ENCODE measurements at regions not wholly inside any gene's neighbourhood (a gene's known extent, or its start where the extent isn't known, plus 50 kb on each side); places are given as distances from the start of the nearest gene placed in this dataset.
"Not testable (repeated sequence)": the region's sequence is repeated elsewhere in the genome, so short reads cannot be mapped to it uniquely, and the experiment has no call there.

DNA sequence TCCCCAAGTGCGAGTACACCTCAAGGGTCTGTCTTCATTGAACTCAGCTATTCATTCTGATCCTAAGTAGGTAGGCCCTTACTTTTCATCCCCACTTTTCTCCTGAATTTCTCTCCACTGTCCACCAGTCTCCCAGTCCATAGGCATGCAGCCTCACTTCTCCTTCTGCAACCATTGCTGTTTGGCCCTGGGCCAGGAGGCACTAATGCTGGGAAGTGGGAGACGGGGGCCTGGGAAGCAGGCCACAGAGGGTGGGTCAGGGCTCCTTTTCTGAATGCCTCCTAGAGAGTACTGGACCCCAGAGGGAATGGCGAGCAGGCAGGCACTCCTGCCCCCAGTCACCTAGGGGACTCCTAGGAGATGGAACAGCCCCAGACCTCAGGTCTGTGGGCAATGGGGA, 203.5 kb upstream of the RPL34 start:
- Histone ChIP-seq H3K9ac (ENCODE audit: low read length) (no peak overlapping the region), H3K27ac (ENCODE audit: low read length) (no peak overlapping the region), H3K4me1 (ENCODE audit: low read length) (peaks cover 4% of the 10 kb centered on the region; the same call in 1 of the 2 replicates), H3K36me3 (replicated peaks; ENCODE audit: insufficient read depth, low read length) (no peaks in the 10 kb centered on the region), H3F3A (ENCODE audit: insufficient read depth, low read length) (no peaks in the 10 kb centered on the region), H2AFZ (ENCODE audit: low read length) (no peak overlapping the region), H3K27me3 (replicated peaks; ENCODE audit: insufficient read depth, low read length) (no peaks in the 10 kb centered on the region), H3K4me3 (ENCODE audit: low read length) (no peak overlapping the region), H3K79me2 (ENCODE audit: low read length) (no peaks in the 10 kb centered on the region), H4K20me1 (ENCODE audit: insufficient read depth, low read length) (no peaks in the 10 kb centered on the region), H3K4me2 (ENCODE audit: low read depth, low read length) (no peak overlapping the region), H3K9me2 (replicated peaks; ENCODE audit: insufficient read depth, low read length) (no peaks in the 10 kb centered on the region), H3K9me3 (replicated peaks; ENCODE audit: insufficient read depth, low read length) (no peaks in the 10 kb centered on the region)
- DNase-seq, result no peak
- TF ChIP-seq, protein P1, sequence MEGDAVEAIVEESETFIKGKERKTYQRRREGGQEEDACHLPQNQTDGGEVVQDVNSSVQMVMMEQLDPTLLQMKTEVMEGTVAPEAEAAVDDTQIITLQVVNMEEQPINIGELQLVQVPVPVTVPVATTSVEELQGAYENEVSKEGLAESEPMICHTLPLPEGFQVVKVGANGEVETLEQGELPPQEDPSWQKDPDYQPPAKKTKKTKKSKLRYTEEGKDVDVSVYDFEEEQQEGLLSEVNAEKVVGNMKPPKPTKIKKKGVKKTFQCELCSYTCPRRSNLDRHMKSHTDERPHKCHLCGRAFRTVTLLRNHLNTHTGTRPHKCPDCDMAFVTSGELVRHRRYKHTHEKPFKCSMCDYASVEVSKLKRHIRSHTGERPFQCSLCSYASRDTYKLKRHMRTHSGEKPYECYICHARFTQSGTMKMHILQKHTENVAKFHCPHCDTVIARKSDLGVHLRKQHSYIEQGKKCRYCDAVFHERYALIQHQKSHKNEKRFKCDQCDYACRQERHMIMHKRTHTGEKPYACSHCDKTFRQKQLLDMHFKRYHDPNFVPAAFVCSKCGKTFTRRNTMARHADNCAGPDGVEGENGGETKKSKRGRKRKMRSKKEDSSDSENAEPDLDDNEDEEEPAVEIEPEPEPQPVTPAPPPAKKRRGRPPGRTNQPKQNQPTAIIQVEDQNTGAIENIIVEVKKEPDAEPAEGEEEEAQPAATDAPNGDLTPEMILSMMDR (IDR thresholded peaks at IDR 0.05; ENCODE audit: low read length), result no peak
- TF ChIP-seq EZH2 (optimal IDR thresholded peaks at IDR 0.05; ENCODE audit: low read depth, low read length) (no peak), EZH2phosphoT487 (IDR thresholded peaks at IDR 0.05; ENCODE audit: low read length) (no peak)

DNA sequence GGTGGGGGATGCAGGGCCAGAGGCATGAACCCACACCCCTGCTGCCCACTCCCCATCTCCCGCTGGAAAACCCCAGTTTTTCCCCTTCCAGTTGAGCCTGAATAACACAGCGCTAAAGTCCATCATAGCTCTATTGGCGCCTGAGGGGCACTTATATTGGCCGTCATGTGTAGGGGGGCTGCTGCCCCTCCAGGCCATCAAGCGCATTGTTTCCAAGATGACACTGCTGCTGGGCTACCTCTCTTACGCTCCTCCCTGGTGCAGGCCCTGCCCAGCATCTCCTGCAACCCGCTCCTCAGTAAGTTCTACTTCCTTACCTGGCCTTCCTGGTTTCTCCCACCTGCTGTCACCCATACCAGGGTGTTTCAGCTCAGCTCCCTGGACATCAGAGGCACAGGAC, 205.0 kb upstream of the RPL34 start:
- TF ChIP-seq EZH2 (optimal IDR thresholded peaks at IDR 0.05; ENCODE audit: low read depth, low read length) (no peak), EZH2phosphoT487 (IDR thresholded peaks at IDR 0.05; ENCODE audit: low read length) (no peak)
- TF ChIP-seq, protein P1 (IDR thresholded peaks at IDR 0.05; ENCODE audit: low read length), result no peak
- Histone ChIP-seq H3K27ac (ENCODE audit: low read length) (no peak overlapping the region), H3K4me3 (ENCODE audit: low read length) (no peak overlapping the region), H3K9me2 (replicated peaks; ENCODE audit: insufficient read depth, low read length) (no peaks in the 10 kb centered on the region), H3F3A (ENCODE audit: insufficient read depth, low read length) (no peaks in the 10 kb centered on the region), H3K36me3 (replicated peaks; ENCODE audit: insufficient read depth, low read length) (no peaks in the 10 kb centered on the region), H2AFZ (ENCODE audit: low read length) (no peak overlapping the region), H3K4me2 (ENCODE audit: low read depth, low read length) (no peak overlapping the region), H3K9me3 (replicated peaks; ENCODE audit: insufficient read depth, low read length) (no peaks in the 10 kb centered on the region), H3K27me3 (replicated peaks; ENCODE audit: insufficient read depth, low read length) (no peaks in the 10 kb centered on the region), H3K79me2 (ENCODE audit: low read length) (no peaks in the 10 kb centered on the region), H3K9ac (ENCODE audit: low read length) (no peak overlapping the region), H4K20me1 (ENCODE audit: insufficient read depth, low read length) (no peaks in the 10 kb centered on the region), H3K4me1 (ENCODE audit: low read length) (peaks cover 4% of the 10 kb centered on the region; the same call in 1 of the 2 replicates)
- DNase-seq, result no peak

- DNase-seq, result no peak
- H3F3A ChIP-seq (ENCODE audit: insufficient read depth, low read length), result no peaks in the 10 kb centered on the region
- H3K4me3 ChIP-seq (ENCODE audit: low read length), result no peak overlapping the region
- H3K9me3 ChIP-seq (replicated peaks; ENCODE audit: insufficient read depth, low read length), result no peaks in the 10 kb centered on the region
- no peak overlapping the region for H2AFZ ChIP-seq (ENCODE audit: low read length)
- H3K79me2 ChIP-seq (ENCODE audit: low read length), result no peaks in the 10 kb centered on the region
- H4K20me1 ChIP-seq (ENCODE audit: insufficient read depth, low read length), result no peaks in the 10 kb centered on the region
- no peaks in the 10 kb centered on the region for H3K27me3 ChIP-seq (replicated peaks; ENCODE audit: insufficient read depth, low read length)
- H3K27ac ChIP-seq (ENCODE audit: low read length), result no peak overlapping the region
- no peak for TF ChIP-seq EZH2phosphoT487 (IDR thresholded peaks at IDR 0.05; ENCODE audit: low read length)
- TF ChIP-seq, protein P1 (IDR thresholded peaks at IDR 0.05; ENCODE audit: low read length), result no peak
- TF ChIP-seq EZH2 (optimal IDR thresholded peaks at IDR 0.05; ENCODE audit: low read depth, low read length), result no peak
- no peak overlapping the region for H3K9ac ChIP-seq (ENCODE audit: low read length)
- no peaks in the 10 kb centered on the region for H3K36me3 ChIP-seq (replicated peaks; ENCODE audit: insufficient read depth, low read length)
- H3K4me1 ChIP-seq (ENCODE audit: low read length), result no peaks in the 10 kb centered on the region
- no peaks in the 10 kb centered on the region for H3K9me2 ChIP-seq (replicated peaks; ENCODE audit: insufficient read depth, low read length)
- no peak overlapping the region for H3K4me2 ChIP-seq (ENCODE audit: low read depth, low read length)
These were observed 208.5 kb upstream of the RPL34 start for GRCh38 chr4:108411836-108412235.

GRCh38 chr4:108409691-108410090, 210.7 kb upstream of the RPL34 start:
- H4K20me1 ChIP-seq (ENCODE audit: insufficient read depth, low read length); H3K27me3 ChIP-seq (replicated peaks; ENCODE audit: insufficient read depth, low read length); H3K36me3 ChIP-seq (replicated peaks; ENCODE audit: insufficient read depth, low read length): not testable (repeated sequence)

More at GRCh38 chr4:108409691-108410090, 210.7 kb upstream of the RPL34 start:
- H3K4me2 ChIP-seq (ENCODE audit: low read depth, low read length); H3K4me3 ChIP-seq (ENCODE audit: low read length); H3K27ac ChIP-seq (ENCODE audit: low read length); H3F3A ChIP-seq (ENCODE audit: insufficient read depth, low read length); H3K9me3 ChIP-seq (replicated peaks; ENCODE audit: insufficient read depth, low read length); H3K4me1 ChIP-seq (ENCODE audit: low read length); H2AFZ ChIP-seq (ENCODE audit: low read length); H3K79me2 ChIP-seq (ENCODE audit: low read length); DNase-seq; H3K9me2 ChIP-seq (replicated peaks; ENCODE audit: insufficient read depth, low read length); H3K9ac ChIP-seq (ENCODE audit: low read length): not testable (repeated sequence)

All from MM.1S (cell line).